GM21786 (cell line): ENCODE measurements at regions not wholly inside any gene's neighbourhood (a gene's known extent, or its start where the extent isn't known, plus 50 kb on each side); places are given as distances from the start of the nearest gene placed in this dataset.
"Not testable (repeated sequence)": the region's sequence is repeated elsewhere in the genome, so short reads cannot be mapped to it uniquely, and the experiment has no call there.

Experiments
- ATAC-seq: cut with Tn5 transposase; IDR thresholded peaks from one replicate; pipeline ENCODE4 v1.9.1; 2021; ENCODE audit not compliant: unreplicated experiment

- no peak for ATAC-seq
Observed at GRCh38 chr4:187715466-187715865, 280.1 kb upstream of the ZFP42 start.

- ATAC-seq: no peak
Observed at GRCh38 chr4:187724456-187724855, 271.1 kb upstream of the ZFP42 start.

- no peak for ATAC-seq
Observed at GRCh38 chr4:187726485-187726884, 269.1 kb upstream of the ZFP42 start.

- ATAC-seq: no peak
Observed at GRCh38 chr4:187732524-187732923, 263.0 kb upstream of the ZFP42 start.

- no peak for ATAC-seq
Observed at GRCh38 chr4:187739771-187740170, 255.8 kb upstream of the ZFP42 start.

- no peak for ATAC-seq
Observed at GRCh38 chr4:187744911-187745310, 250.7 kb upstream of the ZFP42 start.

GRCh38 chr4:187750652-187751051, 244.9 kb upstream of the ZFP42 start:
- ATAC-seq: not testable (repeated sequence)

GRCh38 chr4:187767158-187767557, 228.4 kb upstream of the ZFP42 start:
- ATAC-seq: no peak

- ATAC-seq: no peak
Observed at GRCh38 chr4:187767687-187768086, 227.9 kb upstream of the ZFP42 start.

- no peak for ATAC-seq
Observed at GRCh38 chr4:187770345-187770744, 225.2 kb upstream of the ZFP42 start.

GRCh38 chr4:187777954-187778353, 217.6 kb upstream of the ZFP42 start:
- ATAC-seq: no peak

- ATAC-seq: no peak
Observed at GRCh38 chr4:187780070-187780469, 215.5 kb upstream of the ZFP42 start.

GRCh38 chr4:187782286-187782824, 213.2 kb upstream of the ZFP42 start:
- no peak for ATAC-seq

- no peak for ATAC-seq
Observed at GRCh38 chr4:187786190-187786589, 209.4 kb upstream of the ZFP42 start.

GRCh38 chr4:187789078-187789477, 206.5 kb upstream of the ZFP42 start:
- no peak for ATAC-seq

GRCh38 chr4:187795737-187796136, 199.8 kb upstream of the ZFP42 start:
- no peak for ATAC-seq

GRCh38 chr4:187798385-187798784, 197.2 kb upstream of the ZFP42 start:
- no peak for ATAC-seq

GRCh38 chr4:187799735-187800134, 195.8 kb upstream of the ZFP42 start:
- ATAC-seq: no peak

GRCh38 chr4:187811591-187811990, 184.0 kb upstream of the ZFP42 start:
- no peak for ATAC-seq

GRCh38 chr4:187814737-187815465, 180.7 kb upstream of the ZFP42 start:
- no peak for ATAC-seq

GRCh38 chr4:187826725-187827124, 168.8 kb upstream of the ZFP42 start:
- ATAC-seq: no peak

- no peak for ATAC-seq
Observed at GRCh38 chr4:187827631-187828030, 167.9 kb upstream of the ZFP42 start.

GRCh38 chr4:187839765-187840164, 155.8 kb upstream of the ZFP42 start:
- ATAC-seq: no peak
